Liver (tissue), 8 donors: ENCODE measurements at regions not wholly inside any gene's neighbourhood (a gene's known extent, or its start where the extent isn't known, plus 50 kb on each side); places are given as distances from the start of the nearest gene placed in this dataset.

Experiments used
- DNase-seq: peaks from one replicate; pipeline ENCODE4 v3.0.0-alpha.2; 2017; ENCODE audit warnings: low spot score
- H3K27ac ChIP-seq, 2 donors: one replicate each; pipeline ENCODE4 v1.7.0; 2013; ENCODE audit warnings: inconsistent platforms in 2 of 2, low read length in 2 of 2, control low read depth in 1 of 2, low read depth in 1 of 2, mild to moderate bottlenecking in 1 of 2
- H3K27me3 ChIP-seq, 4 donors: one replicate each; pipeline versions ENCODE4 v1.6.1 to v1.7.0; 2013; ENCODE audit warnings: low read length in 3 of 4, inconsistent platforms in 1 of 4, mild to moderate bottlenecking in 1 of 4, moderate library complexity in 1 of 4; ENCODE audit not compliant: control insufficient read depth in 4 of 4, insufficient read depth in 4 of 4
- H3K36me3 ChIP-seq, 4 donors: one replicate each; pipeline versions ENCODE4 v1.6.1 to v1.7.0; 2013; ENCODE audit warnings: low read length in 3 of 4, mild to moderate bottlenecking in 3 of 4, low read depth in 1 of 4, moderate library complexity in 1 of 4; ENCODE audit not compliant: control insufficient read depth in 4 of 4, insufficient read depth in 3 of 4
- H3K4me1 ChIP-seq, 4 donors: one replicate each; pipeline versions ENCODE4 v1.6.1 to v1.7.0; 2013; ENCODE audit warnings: low read length in 3 of 4, mild to moderate bottlenecking in 3 of 4, moderate library complexity in 1 of 4; ENCODE audit not compliant: control insufficient read depth in 4 of 4, insufficient read depth in 4 of 4
- H3K4me3 ChIP-seq, 3 donors: one replicate each; pipeline versions ENCODE4 v1.6.1 to v1.7.0; 2013; ENCODE audit warnings: low read length in 3 of 3, control low read depth in 1 of 3, low read depth in 1 of 3, mild to moderate bottlenecking in 1 of 3
- H3K9ac ChIP-seq, 2 donors: one replicate each; pipeline ENCODE4 v1.7.0; 2013; ENCODE audit warnings: low read length in 2 of 2, mild to moderate bottlenecking in 2 of 2, moderate library complexity in 2 of 2, control low read depth in 1 of 2, low read depth in 1 of 2
- H3K9me3 ChIP-seq, 4 donors: one replicate each; pipeline versions ENCODE4 v1.6.1 to v1.7.0; 2013; ENCODE audit warnings: low read length in 3 of 4; ENCODE audit not compliant: control insufficient read depth in 4 of 4
- EGR1 ChIP-seq, 2 donors: IDR thresholded peaks; 2 replicates each; pipeline ENCODE4 v1.6.1; 2016 to 2018; ENCODE audit warnings: antibody characterized with exemption in 2 of 2, low read depth in 2 of 2
- FOXA1 ChIP-seq: IDR thresholded peaks from 2 replicates; pipeline ENCODE4 v1.6.1; 2016; ENCODE audit warnings: antibody characterized with exemption
- FOXA2 ChIP-seq: IDR thresholded peaks from 2 replicates; pipeline ENCODE4 v1.6.1; 2016; ENCODE audit warnings: antibody characterized with exemption
- GABPA ChIP-seq, 2 donors: IDR thresholded peaks in 1 of 2; conservative IDR thresholded peaks in 1 of 2; 2 replicates each; pipeline ENCODE4 v1.6.1; 2016; ENCODE audit warnings: antibody characterized with exemption in 2 of 2, mild to moderate bottlenecking in 1 of 2, moderate library complexity in 1 of 2
- HNF4A ChIP-seq, 2 donors: conservative IDR thresholded peaks; 2 replicates each; pipeline ENCODE4 v1.6.1; 2016; ENCODE audit warnings: antibody characterized with exemption in 2 of 2, mild to moderate bottlenecking in 2 of 2
- HNF4G ChIP-seq: IDR thresholded peaks from 2 replicates; pipeline ENCODE4 v1.6.1; 2016; ENCODE audit warnings: antibody characterized with exemption
- JUND ChIP-seq, 2 donors: IDR thresholded peaks; 2 replicates each; pipeline ENCODE4 v1.6.1; 2016; ENCODE audit warnings: antibody characterized with exemption in 2 of 2
- MAX ChIP-seq: IDR thresholded peaks from 2 replicates; pipeline ENCODE4 v1.6.1; 2016; ENCODE audit warnings: antibody characterized with exemption
- NR2F2 ChIP-seq: IDR thresholded peaks from 2 replicates; pipeline ENCODE4 v1.6.1; 2016; ENCODE audit warnings: antibody characterized with exemption
- RAD21 ChIP-seq, 2 donors: IDR thresholded peaks; 2 replicates each; pipeline ENCODE4 v1.6.1; 2016; ENCODE audit warnings: antibody characterized with exemption in 2 of 2, mild to moderate bottlenecking in 2 of 2
- RXRA ChIP-seq, 2 donors: IDR thresholded peaks; 2 replicates each; pipeline ENCODE4 v1.6.1; 2017 to 2018; ENCODE audit warnings: antibody characterized with exemption in 2 of 2, mild to moderate bottlenecking in 1 of 2
- SP1 ChIP-seq: IDR thresholded peaks from 2 replicates; pipeline ENCODE4 v1.6.1; 2018; ENCODE audit warnings: antibody characterized with exemption, mild to moderate bottlenecking
- TAF1 ChIP-seq: conservative IDR thresholded peaks from 2 replicates; pipeline ENCODE4 v1.6.1; 2016; ENCODE audit warnings: antibody characterized with exemption, mild to moderate bottlenecking
- YY1 ChIP-seq: IDR thresholded peaks from 2 replicates; pipeline ENCODE4 v1.6.1; 2016; ENCODE audit warnings: antibody characterized with exemption, mild to moderate bottlenecking
- WGBS: extraction: QIAGEN DNeasy Blood & Tissue Kit; methylation state at CpG from one replicate; pipeline ENCODE4 v1.1.7; 2013; 5-methylcytosine and 5-hydroxymethylcytosine counted together
- TF ChIP-seq, protein P1 (sequence below): IDR thresholded peaks from 2 replicates; pipeline ENCODE4 v1.6.1; 2016; ENCODE audit warnings: antibody characterized with exemption
- TF ChIP-seq, protein P2 (sequence below): IDR thresholded peaks from 2 replicates; pipeline ENCODE4 v1.6.1; 2016; ENCODE audit warnings: antibody characterized with exemption, mild to moderate bottlenecking
- TF ChIP-seq, protein P3 (sequence below): IDR thresholded peaks from 2 replicates; pipeline ENCODE4 v1.6.1; 2016; ENCODE audit warnings: antibody characterized with exemption
- TF ChIP-seq, protein P4 (sequence below): fragments of 150-350 bp; IDR thresholded peaks from 2 replicates; pipeline ENCODE4 v1.5.1; 2017; ENCODE audit warnings: improper control_type of control experiment, low read depth, low read length; ENCODE audit not compliant: missing input control
- donor health status: healthy.
- donor health status: healthy.
- donor health status: healthy.
- donor health status: healthy.
- donor health status: healthy.

GRCh38 chr6:47141171-47141570, 99.0 kb upstream of the ADGRF1 start:
- Histone ChIP-seq H3K4me3 (no peak overlapping the region), H3K27ac (no peak overlapping the region), H3K27me3 (no peaks in the 10 kb centered on the region), H3K36me3 (no peaks in the 10 kb centered on the region), H3K4me1 (no peaks in the 10 kb centered on the region), H3K9me3 (no peaks in the 10 kb centered on the region), H3K9ac (no peak overlapping the region)
- no peak for DNase-seq
- TF ChIP-seq EGR1 (IDR thresholded peaks at IDR 0.05; ENCODE audit: low read depth in 2 of 2) (no peak), FOXA1 (no peak), HNF4A (conservative IDR thresholded peaks at IDR 0.05) (no peak), FOXA2 (no peak), JUND (IDR thresholded peaks at IDR 0.05) (no peak), RXRA (IDR thresholded peaks at IDR 0.05) (no peak), HNF4G (no peak), SP1 (no peak), MAX (no peak), NR2F2 (no peak), TAF1 (no peak), YY1 (no peak)
- TF ChIP-seq, protein P1, sequence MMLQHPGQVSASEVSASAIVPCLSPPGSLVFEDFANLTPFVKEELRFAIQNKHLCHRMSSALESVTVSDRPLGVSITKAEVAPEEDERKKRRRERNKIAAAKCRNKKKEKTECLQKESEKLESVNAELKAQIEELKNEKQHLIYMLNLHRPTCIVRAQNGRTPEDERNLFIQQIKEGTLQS: no peak
- TF ChIP-seq, protein P2, sequence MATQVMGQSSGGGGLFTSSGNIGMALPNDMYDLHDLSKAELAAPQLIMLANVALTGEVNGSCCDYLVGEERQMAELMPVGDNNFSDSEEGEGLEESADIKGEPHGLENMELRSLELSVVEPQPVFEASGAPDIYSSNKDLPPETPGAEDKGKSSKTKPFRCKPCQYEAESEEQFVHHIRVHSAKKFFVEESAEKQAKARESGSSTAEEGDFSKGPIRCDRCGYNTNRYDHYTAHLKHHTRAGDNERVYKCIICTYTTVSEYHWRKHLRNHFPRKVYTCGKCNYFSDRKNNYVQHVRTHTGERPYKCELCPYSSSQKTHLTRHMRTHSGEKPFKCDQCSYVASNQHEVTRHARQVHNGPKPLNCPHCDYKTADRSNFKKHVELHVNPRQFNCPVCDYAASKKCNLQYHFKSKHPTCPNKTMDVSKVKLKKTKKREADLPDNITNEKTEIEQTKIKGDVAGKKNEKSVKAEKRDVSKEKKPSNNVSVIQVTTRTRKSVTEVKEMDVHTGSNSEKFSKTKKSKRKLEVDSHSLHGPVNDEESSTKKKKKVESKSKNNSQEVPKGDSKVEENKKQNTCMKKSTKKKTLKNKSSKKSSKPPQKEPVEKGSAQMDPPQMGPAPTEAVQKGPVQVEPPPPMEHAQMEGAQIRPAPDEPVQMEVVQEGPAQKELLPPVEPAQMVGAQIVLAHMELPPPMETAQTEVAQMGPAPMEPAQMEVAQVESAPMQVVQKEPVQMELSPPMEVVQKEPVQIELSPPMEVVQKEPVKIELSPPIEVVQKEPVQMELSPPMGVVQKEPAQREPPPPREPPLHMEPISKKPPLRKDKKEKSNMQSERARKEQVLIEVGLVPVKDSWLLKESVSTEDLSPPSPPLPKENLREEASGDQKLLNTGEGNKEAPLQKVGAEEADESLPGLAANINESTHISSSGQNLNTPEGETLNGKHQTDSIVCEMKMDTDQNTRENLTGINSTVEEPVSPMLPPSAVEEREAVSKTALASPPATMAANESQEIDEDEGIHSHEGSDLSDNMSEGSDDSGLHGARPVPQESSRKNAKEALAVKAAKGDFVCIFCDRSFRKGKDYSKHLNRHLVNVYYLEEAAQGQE: no peak
- TF ChIP-seq, protein P3, sequence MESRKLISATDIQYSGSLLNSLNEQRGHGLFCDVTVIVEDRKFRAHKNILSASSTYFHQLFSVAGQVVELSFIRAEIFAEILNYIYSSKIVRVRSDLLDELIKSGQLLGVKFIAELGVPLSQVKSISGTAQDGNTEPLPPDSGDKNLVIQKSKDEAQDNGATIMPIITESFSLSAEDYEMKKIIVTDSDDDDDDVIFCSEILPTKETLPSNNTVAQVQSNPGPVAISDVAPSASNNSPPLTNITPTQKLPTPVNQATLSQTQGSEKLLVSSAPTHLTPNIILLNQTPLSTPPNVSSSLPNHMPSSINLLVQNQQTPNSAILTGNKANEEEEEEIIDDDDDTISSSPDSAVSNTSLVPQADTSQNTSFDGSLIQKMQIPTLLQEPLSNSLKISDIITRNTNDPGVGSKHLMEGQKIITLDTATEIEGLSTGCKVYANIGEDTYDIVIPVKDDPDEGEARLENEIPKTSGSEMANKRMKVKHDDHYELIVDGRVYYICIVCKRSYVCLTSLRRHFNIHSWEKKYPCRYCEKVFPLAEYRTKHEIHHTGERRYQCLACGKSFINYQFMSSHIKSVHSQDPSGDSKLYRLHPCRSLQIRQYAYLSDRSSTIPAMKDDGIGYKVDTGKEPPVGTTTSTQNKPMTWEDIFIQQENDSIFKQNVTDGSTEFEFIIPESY: no peak
- 95% methylated on average over 3 of the region's 3 CpGs for WGBS

DNA sequence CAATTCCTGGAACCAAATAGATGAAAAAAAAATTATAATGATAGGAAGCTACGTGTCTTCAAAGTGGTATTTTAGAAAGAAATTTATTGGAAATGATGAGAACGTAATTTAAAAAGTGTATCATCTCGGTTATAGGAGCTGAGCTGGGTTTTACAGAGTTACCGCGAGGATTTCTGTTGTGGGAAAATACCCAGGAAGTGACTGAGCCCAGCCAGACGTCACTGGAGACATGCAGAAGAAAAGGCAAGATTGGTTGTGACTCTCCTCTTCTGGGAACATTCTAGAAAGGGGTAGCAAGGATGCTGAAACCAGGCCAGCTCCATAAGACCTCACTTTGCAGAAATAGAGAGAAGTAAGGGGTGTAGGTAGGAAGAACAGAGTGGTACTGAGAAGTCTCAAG, 95.9 kb upstream of the ADGRF1 start:
- Histone ChIP-seq H3K27me3 (no peaks in the 10 kb centered on the region), H3K9ac (no peak overlapping the region), H3K9me3 (no peaks in the 10 kb centered on the region), H3K4me3 (no peak overlapping the region), H3K36me3 (no peaks in the 10 kb centered on the region), H3K4me1 (no peaks in the 10 kb centered on the region), H3K27ac (no peak overlapping the region)
- WGBS: 79% methylated on average over 6 of the region's 6 CpGs
- DNase-seq: no peak
- no peak for TF ChIP-seq MAX
- TF ChIP-seq GABPA (IDR thresholded peaks at IDR 0.05 in 1 of 2, conservative IDR thresholded peaks at IDR 0.05 in 1 of 2): no peak
- TF ChIP-seq HNF4A (conservative IDR thresholded peaks at IDR 0.05): no peak
- no peak for TF ChIP-seq RAD21 (IDR thresholded peaks at IDR 0.05)
- TF ChIP-seq FOXA1: no peak
- TF ChIP-seq EGR1 (IDR thresholded peaks at IDR 0.05; ENCODE audit: low read depth in 2 of 2): no peak
- TF ChIP-seq, protein P2: no peak
- TF ChIP-seq, protein P4, sequence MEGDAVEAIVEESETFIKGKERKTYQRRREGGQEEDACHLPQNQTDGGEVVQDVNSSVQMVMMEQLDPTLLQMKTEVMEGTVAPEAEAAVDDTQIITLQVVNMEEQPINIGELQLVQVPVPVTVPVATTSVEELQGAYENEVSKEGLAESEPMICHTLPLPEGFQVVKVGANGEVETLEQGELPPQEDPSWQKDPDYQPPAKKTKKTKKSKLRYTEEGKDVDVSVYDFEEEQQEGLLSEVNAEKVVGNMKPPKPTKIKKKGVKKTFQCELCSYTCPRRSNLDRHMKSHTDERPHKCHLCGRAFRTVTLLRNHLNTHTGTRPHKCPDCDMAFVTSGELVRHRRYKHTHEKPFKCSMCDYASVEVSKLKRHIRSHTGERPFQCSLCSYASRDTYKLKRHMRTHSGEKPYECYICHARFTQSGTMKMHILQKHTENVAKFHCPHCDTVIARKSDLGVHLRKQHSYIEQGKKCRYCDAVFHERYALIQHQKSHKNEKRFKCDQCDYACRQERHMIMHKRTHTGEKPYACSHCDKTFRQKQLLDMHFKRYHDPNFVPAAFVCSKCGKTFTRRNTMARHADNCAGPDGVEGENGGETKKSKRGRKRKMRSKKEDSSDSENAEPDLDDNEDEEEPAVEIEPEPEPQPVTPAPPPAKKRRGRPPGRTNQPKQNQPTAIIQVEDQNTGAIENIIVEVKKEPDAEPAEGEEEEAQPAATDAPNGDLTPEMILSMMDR: no peak
- no peak for TF ChIP-seq TAF1
- TF ChIP-seq YY1: no peak
- TF ChIP-seq, protein P1: no peak
- TF ChIP-seq, protein P3: no peak
- no peak for TF ChIP-seq SP1
- TF ChIP-seq JUND (IDR thresholded peaks at IDR 0.05): no peak
